ENCODE measurements at regions not wholly inside any gene's neighbourhood (a gene's known extent, or its start where the extent isn't known, plus 50 kb on each side); places are given as distances from the start of the nearest gene placed in this dataset.

- Histone ChIP-seq H3K4me3 (no peak overlapping the region), H3K27ac (no peak overlapping the region), H3K27me3 (no peaks in the 10 kb centered on the region), H3K4me1 (no peaks in the 10 kb centered on the region), H3K9me3 (no peaks in the 10 kb centered on the region), H3K36me3 (no peaks in the 10 kb centered on the region)
- FAIRE-seq, result no peak
- peak in 1 of 6 donors; percentile 19 for DNase-seq
- TF ChIP-seq, protein P1, sequence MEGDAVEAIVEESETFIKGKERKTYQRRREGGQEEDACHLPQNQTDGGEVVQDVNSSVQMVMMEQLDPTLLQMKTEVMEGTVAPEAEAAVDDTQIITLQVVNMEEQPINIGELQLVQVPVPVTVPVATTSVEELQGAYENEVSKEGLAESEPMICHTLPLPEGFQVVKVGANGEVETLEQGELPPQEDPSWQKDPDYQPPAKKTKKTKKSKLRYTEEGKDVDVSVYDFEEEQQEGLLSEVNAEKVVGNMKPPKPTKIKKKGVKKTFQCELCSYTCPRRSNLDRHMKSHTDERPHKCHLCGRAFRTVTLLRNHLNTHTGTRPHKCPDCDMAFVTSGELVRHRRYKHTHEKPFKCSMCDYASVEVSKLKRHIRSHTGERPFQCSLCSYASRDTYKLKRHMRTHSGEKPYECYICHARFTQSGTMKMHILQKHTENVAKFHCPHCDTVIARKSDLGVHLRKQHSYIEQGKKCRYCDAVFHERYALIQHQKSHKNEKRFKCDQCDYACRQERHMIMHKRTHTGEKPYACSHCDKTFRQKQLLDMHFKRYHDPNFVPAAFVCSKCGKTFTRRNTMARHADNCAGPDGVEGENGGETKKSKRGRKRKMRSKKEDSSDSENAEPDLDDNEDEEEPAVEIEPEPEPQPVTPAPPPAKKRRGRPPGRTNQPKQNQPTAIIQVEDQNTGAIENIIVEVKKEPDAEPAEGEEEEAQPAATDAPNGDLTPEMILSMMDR (IDR thresholded peaks at IDR 0.05), result no peak
- WGBS, 2 donors, result 67 to 68% methylated on average over 5 of the region's 5 CpGs
- intact Hi-C loops (cut with DNase I), result no loop called here
- ATAC-seq, result peak in 2 of 4 donors; percentile 32 to 80
Observed at GRCh38 chr10:78645169-78645686, 423.5 kb upstream of the ZMIZ1 start.

- no peaks in the 10 kb centered on the region for H3K9me3 ChIP-seq
- no peaks in the 10 kb centered on the region for H3K27me3 ChIP-seq
- H3K27ac ChIP-seq, result no peak overlapping the region
- TF ChIP-seq, protein P1 (IDR thresholded peaks at IDR 0.05), result no peak
- H3K36me3 ChIP-seq, result no peaks in the 10 kb centered on the region
- H3K4me3 ChIP-seq, result no peak overlapping the region
- H3K4me1 ChIP-seq, result no peaks in the 10 kb centered on the region
- WGBS, 2 donors, result 90 to 92% methylated on average over 4 of the region's 4 CpGs
- DNase-seq (no peak), FAIRE-seq (no peak), ATAC-seq (no peak)
- intact Hi-C loops (cut with DNase I), result no loop called here
Observed at GRCh38 chr10:78645975-78646374, 422.8 kb upstream of the ZMIZ1 start.

DNA sequence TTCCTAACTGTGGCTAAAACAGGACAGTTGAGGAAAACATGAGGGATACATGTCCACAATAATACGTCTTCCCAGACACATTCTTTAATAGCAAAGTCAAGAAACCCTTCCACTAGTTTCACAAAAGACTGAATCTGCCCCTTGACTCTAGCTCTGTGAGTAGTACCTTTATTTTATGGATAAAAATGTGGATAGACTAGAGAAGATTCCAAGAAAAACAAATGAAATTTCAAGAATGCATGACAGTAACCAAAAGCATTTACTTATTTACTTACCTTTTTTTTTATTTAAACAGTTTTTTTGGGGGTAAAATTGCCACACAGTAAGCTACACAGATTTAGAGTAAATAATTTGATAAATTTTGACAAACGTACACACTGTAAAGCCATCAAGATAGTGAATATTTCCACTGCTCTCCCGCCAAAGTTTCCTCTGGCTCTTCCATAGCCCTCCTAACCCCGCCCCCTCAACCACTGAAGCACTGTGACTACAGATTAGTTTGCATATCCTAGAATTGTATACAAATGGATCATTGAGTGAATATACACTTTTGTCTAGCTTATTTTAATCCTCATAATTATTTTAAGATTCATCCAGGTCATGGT is 420.4 kb upstream of the ZMIZ1 start:
- DNase-seq, result no peak
- no peak for ATAC-seq
- Histone ChIP-seq H3K36me3 (no peaks in the 10 kb centered on the region), H3K27me3 (no peaks in the 10 kb centered on the region), H3K4me1 (no peaks in the 10 kb centered on the region), H3K9me3 (no peaks in the 10 kb centered on the region), H3K27ac (no peak overlapping the region), H3K4me3 (no peak overlapping the region)
- TF ChIP-seq, protein P1 (IDR thresholded peaks at IDR 0.05), result no peak
- FAIRE-seq, result no peak
- intact Hi-C loops (cut with DNase I), result no loop called here
- 51 to 57% methylated on average over 4 of the region's 4 CpGs for WGBS, 2 donors

DNA sequence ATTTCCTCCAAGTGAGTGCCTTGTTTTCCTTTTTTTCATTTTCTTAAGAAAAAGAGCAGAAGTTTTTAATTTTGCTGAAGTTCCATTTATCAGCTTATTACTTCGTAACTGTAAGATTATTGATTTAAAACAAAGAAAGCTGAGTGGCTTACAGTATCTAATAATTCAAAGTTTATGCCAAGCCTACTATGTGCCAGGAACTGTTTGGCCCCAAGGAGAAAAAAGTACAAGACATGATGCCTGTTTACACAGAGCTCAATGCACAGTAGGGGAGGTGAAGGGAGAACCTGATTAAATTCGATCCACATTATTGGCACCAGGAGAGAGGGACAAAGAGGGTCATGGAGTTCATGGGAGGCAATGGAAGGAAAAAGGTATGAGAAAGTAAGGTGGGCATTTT is 419.3 kb upstream of the ZMIZ1 start:
- Histone ChIP-seq H3K27me3 (no peaks in the 10 kb centered on the region), H3K27ac (no peak overlapping the region), H3K9me3 (no peaks in the 10 kb centered on the region), H3K36me3 (no peaks in the 10 kb centered on the region), H3K4me1 (no peaks in the 10 kb centered on the region), H3K4me3 (no peak overlapping the region)
- intact Hi-C loops (cut with DNase I), result no loop called here
- WGBS, 2 donors, result 54 to 56% methylated on average over 2 of the region's 2 CpGs
- TF ChIP-seq, protein P1 (IDR thresholded peaks at IDR 0.05), result no peak
- ATAC-seq, result no peak
- DNase-seq, result no peak
- no peak for FAIRE-seq

DNA sequence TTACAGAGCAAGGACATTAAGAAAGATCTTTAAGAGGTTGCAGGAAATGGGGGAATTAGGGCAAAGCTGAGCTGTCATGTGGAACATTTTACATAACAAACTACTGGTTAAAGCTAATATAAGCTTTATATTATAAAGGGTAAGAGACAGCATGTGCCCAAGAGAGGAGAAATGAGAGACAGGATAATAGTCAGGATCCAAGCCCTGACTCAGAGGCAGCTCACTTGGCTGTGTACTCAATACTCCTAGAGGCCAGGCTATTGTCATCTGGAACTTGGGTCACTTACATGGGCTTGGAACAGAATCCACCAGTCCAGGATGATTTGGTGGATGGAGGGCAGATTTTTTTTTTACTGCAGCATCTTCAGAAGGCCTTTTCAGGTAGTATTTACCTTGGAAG is 418.6 kb upstream of the ZMIZ1 start:
- intact Hi-C loops (cut with DNase I), result loop anchor here in 1 of 3 donors (10.0 kb wide), 1 partner anchor 605 kb away; no protein-coding TSS in a partner anchor
- ATAC-seq (no peak), DNase-seq (no peak), FAIRE-seq (no peak)
- no peak overlapping the region for H3K27ac ChIP-seq
- H3K27me3 ChIP-seq, result no peaks in the 10 kb centered on the region
- no peaks in the 10 kb centered on the region for H3K9me3 ChIP-seq
- no peak overlapping the region for H3K4me3 ChIP-seq
- TF ChIP-seq, protein P1 (IDR thresholded peaks at IDR 0.05), result no peak
- no peaks in the 10 kb centered on the region for H3K4me1 ChIP-seq
- H3K36me3 ChIP-seq, result no peaks in the 10 kb centered on the region

Measured in pancreas (tissue), 10 donors.